ENCODE measurements at regions not wholly inside any gene's neighbourhood (a gene's known extent, or its start where the extent isn't known, plus 50 kb on each side); places are given as distances from the start of the nearest gene placed in this dataset.

DNA sequence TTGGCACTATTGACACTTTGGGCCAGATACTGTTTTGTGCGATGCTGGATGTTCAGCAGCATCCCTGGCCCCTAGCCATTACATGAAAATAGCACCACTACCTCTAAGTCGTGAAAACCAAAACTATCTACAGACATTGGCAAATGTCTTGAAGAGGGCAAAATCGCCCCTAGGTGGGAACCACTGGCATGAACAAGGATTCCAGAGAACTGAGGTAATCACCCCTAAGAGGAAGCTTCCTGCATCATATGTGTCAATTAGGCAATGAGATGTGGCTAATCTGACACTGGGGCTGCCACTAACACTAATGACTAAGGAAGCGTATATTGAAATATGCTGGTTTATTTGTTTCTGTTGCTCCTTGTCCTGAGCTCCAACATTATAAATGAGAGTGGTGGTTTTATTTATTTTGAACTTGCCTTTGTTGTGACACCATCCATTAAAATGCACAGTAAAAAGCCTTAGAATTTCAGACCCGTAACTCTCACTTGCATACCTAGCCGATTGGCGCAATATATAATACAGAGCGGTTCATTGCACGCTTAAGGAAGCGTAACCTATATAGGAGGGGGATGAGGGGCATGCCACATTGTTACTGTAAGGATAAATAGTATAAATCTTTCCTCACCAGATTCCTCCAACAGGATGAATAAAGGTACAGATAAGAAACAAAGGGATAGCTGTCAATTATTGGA is 299.8 kb upstream of the CNTN4 start:
- TF ChIP-seq EZH2 (IDR thresholded peaks at IDR 0.05; ENCODE audit: borderline replicate concordance, insufficient read depth, low read length, poor library complexity, severe bottlenecking), result no peak
- TF ChIP-seq, protein P1, sequence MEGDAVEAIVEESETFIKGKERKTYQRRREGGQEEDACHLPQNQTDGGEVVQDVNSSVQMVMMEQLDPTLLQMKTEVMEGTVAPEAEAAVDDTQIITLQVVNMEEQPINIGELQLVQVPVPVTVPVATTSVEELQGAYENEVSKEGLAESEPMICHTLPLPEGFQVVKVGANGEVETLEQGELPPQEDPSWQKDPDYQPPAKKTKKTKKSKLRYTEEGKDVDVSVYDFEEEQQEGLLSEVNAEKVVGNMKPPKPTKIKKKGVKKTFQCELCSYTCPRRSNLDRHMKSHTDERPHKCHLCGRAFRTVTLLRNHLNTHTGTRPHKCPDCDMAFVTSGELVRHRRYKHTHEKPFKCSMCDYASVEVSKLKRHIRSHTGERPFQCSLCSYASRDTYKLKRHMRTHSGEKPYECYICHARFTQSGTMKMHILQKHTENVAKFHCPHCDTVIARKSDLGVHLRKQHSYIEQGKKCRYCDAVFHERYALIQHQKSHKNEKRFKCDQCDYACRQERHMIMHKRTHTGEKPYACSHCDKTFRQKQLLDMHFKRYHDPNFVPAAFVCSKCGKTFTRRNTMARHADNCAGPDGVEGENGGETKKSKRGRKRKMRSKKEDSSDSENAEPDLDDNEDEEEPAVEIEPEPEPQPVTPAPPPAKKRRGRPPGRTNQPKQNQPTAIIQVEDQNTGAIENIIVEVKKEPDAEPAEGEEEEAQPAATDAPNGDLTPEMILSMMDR (IDR thresholded peaks at IDR 0.05; ENCODE audit: poor library complexity, severe bottlenecking), result no peak
- TF ChIP-seq, protein P2, sequence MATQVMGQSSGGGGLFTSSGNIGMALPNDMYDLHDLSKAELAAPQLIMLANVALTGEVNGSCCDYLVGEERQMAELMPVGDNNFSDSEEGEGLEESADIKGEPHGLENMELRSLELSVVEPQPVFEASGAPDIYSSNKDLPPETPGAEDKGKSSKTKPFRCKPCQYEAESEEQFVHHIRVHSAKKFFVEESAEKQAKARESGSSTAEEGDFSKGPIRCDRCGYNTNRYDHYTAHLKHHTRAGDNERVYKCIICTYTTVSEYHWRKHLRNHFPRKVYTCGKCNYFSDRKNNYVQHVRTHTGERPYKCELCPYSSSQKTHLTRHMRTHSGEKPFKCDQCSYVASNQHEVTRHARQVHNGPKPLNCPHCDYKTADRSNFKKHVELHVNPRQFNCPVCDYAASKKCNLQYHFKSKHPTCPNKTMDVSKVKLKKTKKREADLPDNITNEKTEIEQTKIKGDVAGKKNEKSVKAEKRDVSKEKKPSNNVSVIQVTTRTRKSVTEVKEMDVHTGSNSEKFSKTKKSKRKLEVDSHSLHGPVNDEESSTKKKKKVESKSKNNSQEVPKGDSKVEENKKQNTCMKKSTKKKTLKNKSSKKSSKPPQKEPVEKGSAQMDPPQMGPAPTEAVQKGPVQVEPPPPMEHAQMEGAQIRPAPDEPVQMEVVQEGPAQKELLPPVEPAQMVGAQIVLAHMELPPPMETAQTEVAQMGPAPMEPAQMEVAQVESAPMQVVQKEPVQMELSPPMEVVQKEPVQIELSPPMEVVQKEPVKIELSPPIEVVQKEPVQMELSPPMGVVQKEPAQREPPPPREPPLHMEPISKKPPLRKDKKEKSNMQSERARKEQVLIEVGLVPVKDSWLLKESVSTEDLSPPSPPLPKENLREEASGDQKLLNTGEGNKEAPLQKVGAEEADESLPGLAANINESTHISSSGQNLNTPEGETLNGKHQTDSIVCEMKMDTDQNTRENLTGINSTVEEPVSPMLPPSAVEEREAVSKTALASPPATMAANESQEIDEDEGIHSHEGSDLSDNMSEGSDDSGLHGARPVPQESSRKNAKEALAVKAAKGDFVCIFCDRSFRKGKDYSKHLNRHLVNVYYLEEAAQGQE (IDR thresholded peaks at IDR 0.05; ENCODE audit: borderline replicate concordance), result no peak
- TF ChIP-seq POLR2AphosphoS5 (IDR thresholded peaks at IDR 0.05), result no peak
